KMS-11 (cell line): ENCODE measurements at regions not wholly inside any gene's neighbourhood (a gene's known extent, or its start where the extent isn't known, plus 50 kb on each side); places are given as distances from the start of the nearest gene placed in this dataset.

Source experiments
- H2AFZ ChIP-seq: fragments of 200-600 bp; sonication (generic); 2 replicates; pipeline ENCODE4 v1.6.1; 2016; ENCODE audit warnings: antibody characterized with exemption, mixed run types, low read depth
- H3K27ac ChIP-seq: fragments of 200-600 bp; sonication (generic); 2 replicates; pipeline ENCODE4 v1.6.1; 2016; ENCODE audit warnings: mild to moderate bottlenecking, mixed run types
- H3K27me3 ChIP-seq: fragments of 200-600 bp; sonication (generic); 2 replicates; pipeline ENCODE4 v1.6.1; 2017; ENCODE audit warnings: mild to moderate bottlenecking, low read depth, mixed run types, moderate library complexity; ENCODE audit not compliant: insufficient read depth
- H3K36me3 ChIP-seq: fragments of 200-600 bp; sonication (generic); 2 replicates; pipeline ENCODE4 v1.6.1; 2017; ENCODE audit warnings: mild to moderate bottlenecking, mixed run types; ENCODE audit not compliant: insufficient read depth
- H3K4me1 ChIP-seq: fragments of 200-600 bp; sonication (generic); 2 replicates; pipeline ENCODE4 v1.6.1; 2016; ENCODE audit warnings: mild to moderate bottlenecking, low read depth, mixed run types; ENCODE audit not compliant: poor library complexity, severe bottlenecking
- H3K4me2 ChIP-seq: fragments of 200-600 bp; sonication (generic); 2 replicates; pipeline ENCODE4 v1.7.0; 2016; ENCODE audit warnings: mild to moderate bottlenecking, mixed run types
- H3K4me3 ChIP-seq: fragments of 200-600 bp; sonication (generic); IDR thresholded peaks from 2 replicates; pipeline ENCODE4 v1.6.1; 2017; ENCODE audit warnings: low read depth, low read length, mixed read lengths; ENCODE audit not compliant: insufficient read depth
- H3K79me2 ChIP-seq: fragments of 200-600 bp; sonication (generic); 2 replicates; pipeline ENCODE4 v1.6.1; 2016; ENCODE audit warnings: low read depth, mixed run types; ENCODE audit not compliant: insufficient read depth
- H3K9ac ChIP-seq: fragments of 200-600 bp; sonication (generic); 2 replicates; pipeline ENCODE4 v1.6.1; 2016; ENCODE audit warnings: mild to moderate bottlenecking, mixed run types
- H4K20me1 ChIP-seq: fragments of 200-600 bp; sonication (generic); 2 replicates; pipeline ENCODE4 v1.6.1; 2016; ENCODE audit warnings: mild to moderate bottlenecking, mixed run types; ENCODE audit not compliant: insufficient read depth
- TF ChIP-seq, protein P1 (sequence below): fragments of 200-600 bp; sonication (generic); conservative IDR thresholded peaks from 2 replicates; pipeline ENCODE4 v1.6.1; 2017; ENCODE audit warnings: low read depth, mild to moderate bottlenecking, antibody characterized with exemption, low read length, moderate library complexity, mixed read lengths

DNA sequence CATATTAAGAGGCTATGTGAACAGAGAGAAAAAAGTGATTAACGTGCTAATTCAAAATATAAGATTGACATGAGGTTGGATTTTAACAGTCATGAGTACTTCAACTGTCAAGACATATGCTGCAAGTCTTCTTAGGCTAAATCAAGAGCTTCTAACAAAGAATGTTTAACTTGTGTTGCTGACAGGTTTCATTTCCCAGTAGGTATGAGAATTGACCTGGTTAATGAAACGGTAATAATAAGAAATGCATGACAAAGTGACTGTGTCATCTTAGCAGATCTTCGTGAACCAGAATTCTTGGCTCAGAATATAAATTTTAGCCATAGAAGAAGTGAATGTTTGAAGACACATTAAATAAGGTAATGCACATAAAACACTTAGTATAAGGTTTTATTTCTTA is 132.6 kb upstream of the PTGFR start:
- no peak overlapping the region for H3K27ac ChIP-seq
- TF ChIP-seq, protein P1, sequence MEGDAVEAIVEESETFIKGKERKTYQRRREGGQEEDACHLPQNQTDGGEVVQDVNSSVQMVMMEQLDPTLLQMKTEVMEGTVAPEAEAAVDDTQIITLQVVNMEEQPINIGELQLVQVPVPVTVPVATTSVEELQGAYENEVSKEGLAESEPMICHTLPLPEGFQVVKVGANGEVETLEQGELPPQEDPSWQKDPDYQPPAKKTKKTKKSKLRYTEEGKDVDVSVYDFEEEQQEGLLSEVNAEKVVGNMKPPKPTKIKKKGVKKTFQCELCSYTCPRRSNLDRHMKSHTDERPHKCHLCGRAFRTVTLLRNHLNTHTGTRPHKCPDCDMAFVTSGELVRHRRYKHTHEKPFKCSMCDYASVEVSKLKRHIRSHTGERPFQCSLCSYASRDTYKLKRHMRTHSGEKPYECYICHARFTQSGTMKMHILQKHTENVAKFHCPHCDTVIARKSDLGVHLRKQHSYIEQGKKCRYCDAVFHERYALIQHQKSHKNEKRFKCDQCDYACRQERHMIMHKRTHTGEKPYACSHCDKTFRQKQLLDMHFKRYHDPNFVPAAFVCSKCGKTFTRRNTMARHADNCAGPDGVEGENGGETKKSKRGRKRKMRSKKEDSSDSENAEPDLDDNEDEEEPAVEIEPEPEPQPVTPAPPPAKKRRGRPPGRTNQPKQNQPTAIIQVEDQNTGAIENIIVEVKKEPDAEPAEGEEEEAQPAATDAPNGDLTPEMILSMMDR = no peak

DNA sequence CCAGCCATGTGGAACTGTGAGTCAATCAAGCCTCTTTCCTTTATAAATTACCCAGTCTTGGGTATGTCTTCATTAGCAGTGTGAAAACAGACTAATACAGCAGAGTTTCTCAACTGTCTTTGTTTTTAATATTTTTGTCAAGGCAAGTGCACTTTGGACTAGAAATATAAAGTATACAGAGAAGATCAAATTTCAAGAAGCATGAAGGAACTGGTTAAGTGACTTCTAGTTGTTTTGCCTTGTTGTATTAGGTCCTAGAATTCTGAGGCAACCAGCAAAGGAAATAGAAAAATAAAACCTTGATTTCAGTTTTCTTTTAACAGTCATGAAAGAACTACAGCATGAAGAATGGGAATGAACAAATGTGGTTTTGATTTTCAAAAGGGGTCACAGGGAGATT is 131.1 kb upstream of the PTGFR start:
- TF ChIP-seq, protein P1 = no peak
- Histone ChIP-seq H3K36me3 (no peaks in the 10 kb centered on the region), H3K4me3 (no peak overlapping the region), H3K4me2 (peak overlapping the region; percentile 62), H3K9ac (no peak overlapping the region), H3K4me1 (peaks cover 22% of the 10 kb centered on the region), H3K27ac (peak overlapping the region; percentile 62), H3K27me3 (no peaks in the 10 kb centered on the region), H3K79me2 (no peaks in the 10 kb centered on the region), H4K20me1 (no peaks in the 10 kb centered on the region), H2AFZ (peak overlapping the region; percentile 36; the same call in 1 of the 2 replicates)

More for the DNA sequence above, 132.6 kb upstream of the PTGFR start:
- H3K4me1 ChIP-seq = peaks cover 22% of the 10 kb centered on the region
- H2AFZ ChIP-seq = no peak overlapping the region
- no peak overlapping the region for H3K9ac ChIP-seq
- no peaks in the 10 kb centered on the region for H3K79me2 ChIP-seq
- no peaks in the 10 kb centered on the region for H3K27me3 ChIP-seq
- no peak overlapping the region for H3K4me2 ChIP-seq
- H3K4me3 ChIP-seq = no peak overlapping the region
- H4K20me1 ChIP-seq = no peaks in the 10 kb centered on the region
- no peaks in the 10 kb centered on the region for H3K36me3 ChIP-seq

DNA sequence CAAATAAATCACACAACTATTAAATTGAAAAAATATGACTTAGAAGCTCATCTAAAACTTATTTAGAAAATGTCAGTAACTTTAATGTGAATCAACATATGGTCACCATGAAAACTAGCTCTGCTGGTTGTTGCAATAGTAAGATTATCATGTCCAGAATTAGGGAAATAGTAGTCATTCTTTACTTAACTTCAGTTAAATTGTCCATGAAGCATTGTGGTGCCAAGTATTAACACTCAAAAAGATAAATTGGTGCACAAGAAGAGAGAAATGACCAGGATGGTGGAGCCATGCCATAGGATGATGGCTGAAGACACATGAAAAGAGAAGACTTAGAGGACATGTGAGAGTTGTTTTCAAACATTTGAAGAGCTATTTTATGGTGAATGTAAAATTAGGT is 130.2 kb upstream of the PTGFR start:
- Histone ChIP-seq H3K79me2 (no peaks in the 10 kb centered on the region), H3K4me3 (no peak overlapping the region), H3K27ac (peak overlapping the region; percentile 62; the same call in 1 of the 2 replicates), H2AFZ (no peak overlapping the region), H3K4me1 (peaks cover 22% of the 10 kb centered on the region), H4K20me1 (no peaks in the 10 kb centered on the region), H3K9ac (no peak overlapping the region), H3K4me2 (peak overlapping the region; percentile 62; the same call in 1 of the 2 replicates), H3K36me3 (no peaks in the 10 kb centered on the region), H3K27me3 (no peaks in the 10 kb centered on the region)
- TF ChIP-seq, protein P1 = no peak

DNA sequence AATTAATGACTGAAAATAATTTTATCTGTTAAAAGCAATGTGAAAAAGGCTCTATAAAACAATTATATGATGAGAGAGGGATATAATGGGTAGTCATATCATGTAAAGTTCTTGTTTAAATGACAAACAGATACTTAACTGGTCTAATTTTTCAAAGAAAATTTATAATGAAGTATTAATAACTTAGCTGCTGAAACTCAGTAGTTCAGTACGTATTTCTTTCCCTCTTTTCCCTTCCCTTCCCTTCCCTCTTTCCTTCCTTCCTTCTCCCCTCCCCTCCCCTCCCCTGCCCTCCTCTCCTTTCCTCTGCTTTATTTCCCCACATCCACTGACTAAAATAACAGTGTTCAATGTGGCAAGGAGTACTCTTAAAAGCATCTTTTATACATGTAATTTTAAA is 123.1 kb upstream of the PTGFR start:
- no peak overlapping the region for H3K9ac ChIP-seq
- TF ChIP-seq, protein P1 = no peak
- no peaks in the 10 kb centered on the region for H4K20me1 ChIP-seq
- no peak overlapping the region for H3K27ac ChIP-seq
- H3K4me1 ChIP-seq = peaks cover 27% of the 10 kb centered on the region
- no peaks in the 10 kb centered on the region for H3K27me3 ChIP-seq
- H2AFZ ChIP-seq = no peak overlapping the region
- no peak overlapping the region for H3K4me3 ChIP-seq
- H3K79me2 ChIP-seq = no peaks in the 10 kb centered on the region
- no peaks in the 10 kb centered on the region for H3K36me3 ChIP-seq
- no peak overlapping the region for H3K4me2 ChIP-seq
